Stimulated activated CD4-positive, alpha-beta T cell treated with anti-CD3 and anti-CD28 coated beads, Interleukin-2, amount 100 ng/mL, for 48 hours (primary cell): ENCODE measurements at regions not wholly inside any gene's neighbourhood (a gene's known extent, or its start where the extent isn't known, plus 50 kb on each side); places are given as distances from the start of the nearest gene placed in this dataset.

Experiments used
- DNase-seq, 2 donors: peaks; one replicate each; pipeline ENCODE4 v3.0.0-alpha.2; 2020

DNA sequence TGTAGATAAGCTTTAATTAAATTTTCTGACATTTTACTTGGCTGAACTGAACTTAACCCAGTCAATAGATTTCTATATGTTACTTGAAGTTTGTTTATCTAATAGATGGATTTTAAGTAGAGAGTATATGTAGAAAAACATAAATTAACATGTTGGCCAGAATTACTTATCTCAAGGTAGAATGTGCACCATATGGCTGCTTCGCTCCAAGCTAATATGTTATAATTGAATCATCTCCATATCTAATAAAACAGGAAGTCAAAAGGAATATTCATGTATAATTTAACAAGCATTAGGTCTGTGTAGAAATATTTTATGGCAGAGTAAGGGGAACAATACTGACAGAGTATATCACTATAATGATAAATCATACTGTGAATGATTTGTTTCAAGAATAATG is 650.7 kb upstream of the ALCAM start:
- no peak for DNase-seq

GRCh38 chr3:104717828-104718196 is 648.9 kb upstream of the ALCAM start:
- no peak for DNase-seq

GRCh38 chr3:104723000-104723399 is 643.7 kb upstream of the ALCAM start:
- no peak for DNase-seq

- DNase-seq = no peak
These were observed 635.6 kb upstream of the ALCAM start for GRCh38 chr3:104731074-104731473.

DNA sequence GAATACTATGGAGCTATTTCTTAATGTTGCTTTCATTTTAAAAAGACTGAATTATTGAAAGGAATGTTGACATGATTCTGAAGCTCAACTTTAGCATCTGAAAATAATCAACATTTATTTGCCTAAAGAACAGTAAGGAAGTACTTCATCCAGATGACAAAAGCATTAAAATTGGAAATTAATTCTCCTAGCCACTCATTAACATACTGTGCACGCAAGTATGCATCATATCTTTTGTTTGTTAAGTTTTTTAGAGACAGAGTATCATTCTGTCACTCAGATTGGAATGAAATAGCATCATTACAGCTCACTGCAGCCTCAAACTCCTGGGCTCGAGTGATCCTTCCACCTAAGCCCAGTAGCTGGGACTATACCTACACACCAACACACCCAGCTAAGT is 632.1 kb upstream of the ALCAM start:
- no peak for DNase-seq

DNA sequence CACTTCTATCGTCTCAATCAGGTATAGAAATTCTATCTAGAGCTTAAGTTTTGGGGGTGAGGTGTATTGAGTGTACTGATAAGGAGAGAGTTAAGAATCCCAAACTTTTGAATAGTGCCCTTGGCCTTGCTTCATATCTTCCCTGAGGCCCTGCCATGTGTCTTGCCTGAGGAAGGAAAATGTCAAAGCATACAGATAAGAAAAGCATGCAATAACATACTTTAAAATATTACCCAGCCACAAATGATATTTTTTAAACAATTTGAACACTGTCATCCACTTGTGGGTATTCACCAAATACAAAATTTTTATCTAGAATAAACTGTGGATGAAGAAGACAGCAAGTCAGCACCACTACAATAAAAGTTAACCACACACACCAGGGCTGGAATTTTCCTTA is 631.0 kb upstream of the ALCAM start:
- no peak for DNase-seq

- no peak for DNase-seq
These were observed 628.4 kb upstream of the ALCAM start for GRCh38 chr3:104738271-104738670.

GRCh38 chr3:104740874-104741379 is 625.8 kb upstream of the ALCAM start:
- no peak for DNase-seq

GRCh38 chr3:104742044-104742443 is 624.7 kb upstream of the ALCAM start:
- no peak for DNase-seq

- DNase-seq = no peak
These were observed 621.4 kb upstream of the ALCAM start for GRCh38 chr3:104745313-104745712.

GRCh38 chr3:104746056-104746455 is 620.7 kb upstream of the ALCAM start:
- no peak for DNase-seq

DNA sequence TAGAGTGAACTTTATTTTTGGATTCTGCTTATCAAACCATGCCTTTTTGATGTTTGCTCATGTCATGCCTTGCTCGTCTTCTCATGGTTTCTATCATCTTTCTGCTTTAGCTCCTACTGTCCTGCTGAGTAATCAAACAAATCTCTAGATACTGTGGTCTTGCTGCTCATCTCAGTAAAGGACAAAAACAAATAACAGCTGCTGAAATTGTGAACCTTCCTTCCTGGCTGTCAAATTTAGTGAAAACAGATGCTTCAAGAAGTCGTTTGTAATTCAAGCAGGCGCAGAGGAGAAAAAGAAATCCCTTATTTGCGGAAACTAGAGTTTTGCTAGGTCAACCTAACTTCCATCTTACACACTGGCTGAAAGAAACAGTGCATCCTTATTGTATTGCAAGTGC is 616.1 kb upstream of the ALCAM start:
- no peak for DNase-seq

DNA sequence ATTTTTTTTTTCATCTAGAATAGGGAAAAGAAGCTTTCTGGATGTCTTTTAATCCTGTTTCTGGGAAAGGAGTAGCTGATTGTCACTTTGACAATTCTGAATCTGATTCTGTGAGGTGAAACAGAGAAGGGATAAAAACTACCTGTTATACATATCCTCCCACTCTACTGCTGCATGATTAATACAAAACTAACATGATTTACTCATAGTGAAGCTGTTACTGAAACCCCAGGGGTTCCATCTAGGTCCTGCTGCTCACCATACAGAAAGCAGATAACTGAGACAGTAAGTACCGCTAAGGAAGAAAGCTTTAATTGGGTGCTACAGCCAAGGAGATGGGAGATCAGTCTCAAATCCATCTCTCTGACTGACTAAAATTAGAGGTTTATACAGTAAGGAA is 610.9 kb upstream of the ALCAM start:
- DNase-seq = no peak

DNA sequence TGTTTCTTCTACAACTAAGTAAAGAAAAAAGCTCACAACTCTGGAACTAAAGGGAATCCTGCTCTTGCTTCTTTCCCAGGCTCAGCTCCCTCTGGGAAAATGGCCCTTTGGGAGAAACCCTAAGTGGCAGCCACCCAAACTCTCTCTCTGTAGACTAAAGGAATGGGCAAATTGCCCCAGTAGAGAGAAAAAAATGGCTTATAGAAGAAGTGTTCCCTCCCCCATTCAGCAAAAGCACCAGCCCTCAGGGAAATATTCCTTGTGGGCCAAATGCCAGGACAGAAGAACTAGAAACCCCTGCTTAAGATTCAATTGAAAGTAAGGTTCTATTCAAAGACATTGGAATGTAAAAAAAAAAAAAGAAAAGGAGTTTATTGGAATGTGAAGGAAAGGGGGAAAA is 603.7 kb upstream of the ALCAM start:
- DNase-seq = no peak

DNA sequence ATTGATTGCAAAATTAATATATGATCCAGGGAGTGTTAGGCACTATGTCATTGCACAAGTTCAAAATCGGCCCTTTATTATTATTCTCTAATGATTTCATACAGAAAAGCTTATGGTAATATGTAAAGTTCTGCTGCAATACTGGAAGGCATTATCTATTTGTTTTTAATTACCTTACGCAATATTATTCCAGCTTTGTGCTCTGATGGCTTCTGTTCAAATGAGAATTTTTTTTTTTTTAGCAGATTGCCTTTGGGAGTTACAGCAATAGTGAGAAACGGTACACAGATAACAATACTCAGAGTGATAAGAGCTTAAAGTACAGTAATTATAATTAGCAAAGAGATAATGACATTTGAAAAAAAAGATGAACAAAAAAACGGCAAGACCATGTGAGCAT is 602.2 kb upstream of the ALCAM start:
- DNase-seq = no peak

DNA sequence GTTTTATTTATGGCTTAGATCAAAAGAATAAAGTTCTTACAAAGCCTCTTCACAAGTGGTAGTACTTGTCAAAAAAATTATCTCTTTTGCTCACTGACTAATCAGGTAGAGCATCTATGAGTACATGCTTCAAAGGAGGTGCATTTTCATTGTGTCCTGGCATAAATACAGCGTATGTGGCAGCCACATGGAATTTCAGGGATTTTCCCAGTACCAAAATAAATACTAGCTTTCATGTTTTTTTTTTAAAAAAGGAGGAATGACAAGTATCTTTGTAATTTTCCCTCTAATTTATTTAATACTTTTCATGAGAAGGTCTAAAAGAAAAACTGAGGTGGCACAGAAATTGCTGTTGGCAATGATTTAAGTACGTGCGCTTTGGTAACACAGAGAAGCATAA is 597.8 kb upstream of the ALCAM start:
- DNase-seq = no peak

DNA sequence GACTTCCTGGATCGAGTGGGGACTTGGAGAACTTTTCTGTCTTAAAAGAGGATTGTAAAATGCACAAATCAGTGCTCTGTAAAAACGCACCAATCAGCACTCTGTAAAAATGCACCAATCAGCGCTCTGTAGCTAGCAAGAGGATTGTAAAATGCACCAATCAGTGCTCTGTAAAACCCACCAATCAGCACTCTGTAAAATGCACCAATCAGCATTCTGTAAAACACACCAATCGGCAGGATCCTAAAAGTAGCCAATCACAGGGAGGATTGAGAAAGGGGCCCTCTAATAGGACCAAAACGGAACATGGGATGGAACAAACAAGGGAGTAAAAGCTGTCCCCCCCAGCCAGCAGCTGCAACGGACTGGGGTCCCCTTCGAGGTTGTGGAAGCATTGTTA is 587.4 kb upstream of the ALCAM start:
- no peak for DNase-seq

DNA sequence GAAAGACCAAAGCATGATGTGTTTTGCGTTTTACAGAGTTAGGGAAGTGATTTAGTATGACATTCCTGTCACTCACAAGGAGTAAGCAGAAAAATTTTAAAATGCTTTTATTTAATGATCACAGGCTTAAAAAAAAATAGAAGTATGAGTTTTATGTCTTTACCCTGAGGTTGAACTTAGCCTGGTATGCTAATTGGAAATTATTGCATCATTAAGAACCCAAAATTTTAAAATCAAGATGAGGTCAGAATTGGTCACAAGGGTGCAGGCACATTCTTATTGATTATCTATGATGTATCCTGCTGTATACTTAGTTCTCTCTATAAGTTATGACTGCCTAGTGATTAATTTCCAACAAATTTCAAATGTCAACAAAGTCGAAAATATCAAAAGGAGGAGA is 585.6 kb upstream of the ALCAM start:
- DNase-seq = no peak

GRCh38 chr3:104785947-104786346 is 580.8 kb upstream of the ALCAM start:
- no peak for DNase-seq

DNA sequence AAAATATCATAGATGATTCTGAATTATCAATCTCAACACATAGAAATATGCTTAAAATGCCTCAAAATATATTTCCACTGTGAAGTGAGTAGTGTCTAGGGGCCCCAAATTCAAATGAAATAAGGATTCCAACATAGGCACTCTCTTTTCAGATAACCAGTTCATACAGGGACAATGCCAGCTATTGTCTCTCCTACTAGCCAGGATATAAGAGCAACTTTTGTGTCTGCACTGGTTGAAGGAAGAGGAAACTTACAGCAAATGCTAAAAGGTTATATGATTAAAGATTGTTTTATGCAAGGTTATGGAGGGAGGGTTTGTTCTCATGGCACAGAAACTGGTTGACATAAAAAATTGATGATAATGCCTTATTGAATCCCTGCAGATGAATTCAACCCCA is 579.4 kb upstream of the ALCAM start:
- no peak for DNase-seq

- DNase-seq = no peak
These were observed 577.9 kb upstream of the ALCAM start for GRCh38 chr3:104788807-104789206.

GRCh38 chr3:104791331-104791730 is 575.4 kb upstream of the ALCAM start:
- no peak for DNase-seq

DNA sequence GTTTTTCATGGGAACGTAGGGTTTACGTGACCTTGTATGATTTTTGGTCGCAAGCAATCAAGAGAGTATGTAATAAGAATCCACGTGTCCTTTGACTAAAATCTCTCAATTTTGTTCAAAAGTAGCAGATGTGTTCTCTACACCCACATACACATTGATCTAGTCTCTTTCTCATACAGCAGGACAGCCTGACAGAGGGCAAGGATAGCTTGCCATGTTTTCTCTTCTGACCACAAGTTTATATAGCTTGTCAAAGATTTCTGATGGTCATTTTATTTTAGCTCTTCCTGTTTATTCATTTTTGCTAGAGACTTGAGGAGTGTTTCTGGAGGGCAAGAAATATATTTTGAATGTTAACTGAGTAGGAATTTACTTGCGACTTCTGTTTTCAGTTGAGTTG is 570.2 kb upstream of the ALCAM start:
- DNase-seq = no peak

DNA sequence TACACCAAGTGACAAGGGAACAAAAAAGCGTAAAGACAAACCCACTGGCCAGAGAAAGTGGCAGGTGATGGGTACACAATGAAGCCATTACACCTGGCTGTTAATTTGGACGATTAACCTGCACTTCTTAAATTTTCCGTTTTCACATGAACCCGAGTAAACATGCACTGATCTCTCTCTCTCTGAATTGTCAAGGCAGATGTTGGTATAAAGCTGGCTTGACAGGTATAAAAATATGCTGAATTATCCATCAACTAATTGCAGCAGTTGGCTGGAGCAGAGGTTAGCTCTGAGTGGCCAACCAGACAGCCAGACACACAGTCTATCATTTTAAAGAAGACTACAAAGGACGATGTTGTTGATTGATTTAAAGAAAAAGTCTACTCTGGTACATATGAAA is 561.7 kb upstream of the ALCAM start:
- DNase-seq = no peak

DNA sequence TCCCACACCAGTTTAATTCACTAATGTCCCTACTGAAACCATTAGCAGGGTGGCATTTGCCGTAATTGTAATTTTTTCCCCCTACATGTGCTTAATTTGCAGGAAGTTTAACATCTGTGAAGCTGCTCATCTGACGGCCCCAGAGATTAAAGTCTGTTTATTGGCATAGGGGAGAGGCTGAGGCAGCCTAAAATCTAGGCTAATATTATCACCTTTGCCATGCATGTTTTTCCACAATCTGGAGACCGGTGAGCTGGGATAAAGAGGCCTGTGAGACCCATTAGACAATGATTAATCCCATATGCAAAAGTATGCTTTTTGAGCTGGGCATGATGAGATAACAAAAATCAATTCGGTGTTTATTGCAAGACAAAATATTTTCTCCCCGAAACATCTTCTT is 561.2 kb upstream of the ALCAM start:
- DNase-seq = no peak

DNA sequence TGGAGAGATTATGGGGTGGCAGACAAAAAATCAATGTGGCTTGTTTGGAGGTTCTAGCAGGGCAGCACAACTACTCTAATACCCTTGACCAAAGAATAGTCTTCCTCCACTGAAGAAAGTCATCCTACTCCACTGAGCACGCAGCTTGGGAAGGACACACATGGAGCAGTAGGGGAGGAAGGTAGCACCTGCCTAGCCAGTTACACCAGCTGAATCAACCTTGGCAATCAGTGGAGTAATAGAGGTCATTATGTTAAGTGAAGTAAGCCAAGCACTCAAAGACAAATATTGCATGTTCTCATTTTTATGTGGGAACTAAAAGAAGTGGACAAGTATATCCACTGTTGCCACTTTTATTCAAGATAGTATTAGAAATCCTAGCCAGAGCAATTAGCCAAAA is 555.8 kb upstream of the ALCAM start:
- no peak for DNase-seq
